Upper lobe of right lung (tissue), 1 donor: ENCODE measurements at regions not wholly inside any gene's neighbourhood (a gene's known extent, or its start where the extent isn't known, plus 50 kb on each side); places are given as distances from the start of the nearest gene placed in this dataset.

Source experiments
- ATAC-seq: fragments of 200-7000 bp; cut with Tn5 transposase; one replicate; pipeline ENCODE4 v1.9.1; 2020; ENCODE audit warnings: mild to moderate bottlenecking, moderate library complexity
- DNase-seq: peaks from one replicate; pipeline ENCODE4 v3.0.0-alpha.2; 2020
- H3K27ac ChIP-seq: fragments of 200-600 bp; one replicate; pipeline ENCODE4 v1.8.0; 2022
- H3K27me3 ChIP-seq: fragments of 200-600 bp; one replicate; pipeline ENCODE4 v1.8.0; 2022; ENCODE audit warnings: mild to moderate bottlenecking
- H3K36me3 ChIP-seq: fragments of 200-600 bp; one replicate; pipeline ENCODE4 v1.8.0; 2022
- H3K4me1 ChIP-seq: fragments of 200-600 bp; one replicate; pipeline ENCODE4 v1.8.0; 2022
- H3K4me3 ChIP-seq: fragments of 200-600 bp; one replicate; pipeline ENCODE4 v1.8.0; 2022; ENCODE audit warnings: mild to moderate bottlenecking
- H3K9me3 ChIP-seq: fragments of 200-600 bp; one replicate; pipeline ENCODE4 v1.8.0; 2022
- intact Hi-C: fragments of 100-400 bp; cut with DNase I; formaldehyde crosslinking; loops from one replicate; pipeline ENCODE4 v1.11.0; 2022
- TF ChIP-seq, protein P1 (sequence below): fragments of 200-600 bp; IDR thresholded peaks from one replicate; pipeline ENCODE4 v1.8.0; 2022; ENCODE audit warnings: antibody characterized with exemption
- donor health status: DM: no; HTN: yes; CAD: no; lungs with severe emphysema.

- ATAC-seq (no peak), DNase-seq (no peak)
- no peak overlapping the region for H3K27ac ChIP-seq
- no peaks in the 10 kb centered on the region for H3K4me1 ChIP-seq
- no peak overlapping the region for H3K4me3 ChIP-seq
- TF ChIP-seq, protein P1, sequence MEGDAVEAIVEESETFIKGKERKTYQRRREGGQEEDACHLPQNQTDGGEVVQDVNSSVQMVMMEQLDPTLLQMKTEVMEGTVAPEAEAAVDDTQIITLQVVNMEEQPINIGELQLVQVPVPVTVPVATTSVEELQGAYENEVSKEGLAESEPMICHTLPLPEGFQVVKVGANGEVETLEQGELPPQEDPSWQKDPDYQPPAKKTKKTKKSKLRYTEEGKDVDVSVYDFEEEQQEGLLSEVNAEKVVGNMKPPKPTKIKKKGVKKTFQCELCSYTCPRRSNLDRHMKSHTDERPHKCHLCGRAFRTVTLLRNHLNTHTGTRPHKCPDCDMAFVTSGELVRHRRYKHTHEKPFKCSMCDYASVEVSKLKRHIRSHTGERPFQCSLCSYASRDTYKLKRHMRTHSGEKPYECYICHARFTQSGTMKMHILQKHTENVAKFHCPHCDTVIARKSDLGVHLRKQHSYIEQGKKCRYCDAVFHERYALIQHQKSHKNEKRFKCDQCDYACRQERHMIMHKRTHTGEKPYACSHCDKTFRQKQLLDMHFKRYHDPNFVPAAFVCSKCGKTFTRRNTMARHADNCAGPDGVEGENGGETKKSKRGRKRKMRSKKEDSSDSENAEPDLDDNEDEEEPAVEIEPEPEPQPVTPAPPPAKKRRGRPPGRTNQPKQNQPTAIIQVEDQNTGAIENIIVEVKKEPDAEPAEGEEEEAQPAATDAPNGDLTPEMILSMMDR = no peak
- intact Hi-C loops = no loop called here
- H3K36me3 ChIP-seq = no peaks in the 10 kb centered on the region
- no peaks in the 10 kb centered on the region for H3K27me3 ChIP-seq
- no peaks in the 10 kb centered on the region for H3K9me3 ChIP-seq
Measured at GRCh38 chr3:157738441-157738840, 235.2 kb upstream of the VEPH1 start.

DNA sequence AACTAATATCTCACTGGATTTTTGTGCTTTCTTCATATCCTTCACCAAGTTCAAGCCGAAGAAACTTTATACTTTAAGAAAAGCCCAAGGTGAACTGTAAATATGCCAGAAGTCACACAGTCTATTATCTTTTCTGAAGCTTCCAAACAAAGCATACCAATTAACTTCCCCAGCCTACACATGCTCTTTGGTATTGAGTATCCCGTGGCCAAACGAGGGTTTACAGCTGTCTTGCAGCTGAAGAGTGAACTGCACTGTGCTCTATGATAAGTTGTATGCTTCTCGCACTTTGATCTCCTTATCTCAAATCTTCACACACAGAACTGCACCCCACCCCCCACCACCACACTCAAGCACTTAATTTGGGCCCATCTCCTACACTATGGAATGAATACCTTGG, 215.6 kb upstream of the VEPH1 start:
- intact Hi-C loops = no loop called here
- TF ChIP-seq, protein P1 = no peak
- DNase-seq (no peak), ATAC-seq (no peak)
- Histone ChIP-seq H3K27ac (no peak overlapping the region), H3K4me1 (no peaks in the 10 kb centered on the region), H3K36me3 (no peaks in the 10 kb centered on the region), H3K4me3 (no peak overlapping the region), H3K27me3 (no peaks in the 10 kb centered on the region), H3K9me3 (no peaks in the 10 kb centered on the region)

DNA sequence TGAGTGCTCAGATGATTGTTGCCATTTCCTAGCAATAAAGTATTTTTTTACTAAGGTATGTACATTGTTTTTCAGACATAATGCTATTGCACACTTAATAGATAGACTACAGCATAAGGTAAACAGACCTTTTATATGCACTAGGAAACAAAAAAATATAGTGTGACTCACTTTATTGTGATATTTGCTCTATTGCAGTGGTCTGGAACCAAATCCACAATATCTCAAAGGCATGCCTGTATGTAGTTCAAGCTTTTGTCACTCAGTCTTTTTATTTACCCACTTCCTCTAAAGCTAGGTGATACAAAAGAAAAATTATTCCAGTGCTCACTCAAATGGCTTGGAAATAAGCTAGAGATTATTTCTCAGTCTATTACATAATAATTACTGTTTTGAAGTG, 209.9 kb upstream of the VEPH1 start:
- Histone ChIP-seq H3K9me3 (no peaks in the 10 kb centered on the region), H3K36me3 (no peaks in the 10 kb centered on the region), H3K27me3 (no peaks in the 10 kb centered on the region), H3K27ac (no peak overlapping the region), H3K4me3 (no peak overlapping the region), H3K4me1 (no peaks in the 10 kb centered on the region)
- TF ChIP-seq, protein P1 = no peak
- ATAC-seq (no peak), DNase-seq (no peak)
- intact Hi-C loops = no loop called here

DNA sequence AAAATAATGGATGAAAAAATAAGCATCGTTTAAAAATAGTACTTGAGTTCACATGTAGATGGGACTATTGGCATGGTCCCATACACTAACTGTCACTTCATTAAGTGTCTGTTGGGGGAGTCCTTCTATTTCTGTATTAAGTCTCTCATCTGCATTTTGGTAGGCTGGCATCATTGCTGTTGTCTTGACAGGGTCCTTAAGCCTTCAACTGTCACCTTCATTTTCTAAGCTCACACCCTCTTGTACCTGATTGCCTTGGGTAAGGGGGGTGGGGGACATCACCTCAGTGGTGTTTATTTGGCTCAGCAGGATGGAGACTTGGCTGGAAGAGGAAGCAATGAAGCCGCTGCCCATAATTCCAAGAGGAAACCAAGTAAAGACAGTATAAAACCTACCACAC, 202.0 kb upstream of the VEPH1 start:
- Histone ChIP-seq H3K9me3 (no peaks in the 10 kb centered on the region), H3K36me3 (no peaks in the 10 kb centered on the region), H3K27me3 (no peaks in the 10 kb centered on the region), H3K4me3 (no peak overlapping the region), H3K27ac (no peak overlapping the region), H3K4me1 (no peaks in the 10 kb centered on the region)
- intact Hi-C loops = no loop called here
- DNase-seq = no peak
- TF ChIP-seq, protein P1 = no peak
- no peak for ATAC-seq

- intact Hi-C loops = no loop called here
- no peaks in the 10 kb centered on the region for H3K27me3 ChIP-seq
- TF ChIP-seq, protein P1 = no peak
- no peak for ATAC-seq
- no peak for DNase-seq
- no peaks in the 10 kb centered on the region for H3K36me3 ChIP-seq
- no peaks in the 10 kb centered on the region for H3K9me3 ChIP-seq
- H3K4me3 ChIP-seq = no peak overlapping the region
- no peaks in the 10 kb centered on the region for H3K4me1 ChIP-seq
- H3K27ac ChIP-seq = no peak overlapping the region
Measured at GRCh38 chr3:157700405-157700804, 197.2 kb upstream of the VEPH1 start.

- H3K4me3 ChIP-seq = no peak overlapping the region
- intact Hi-C loops = no loop called here
- H3K9me3 ChIP-seq = no peaks in the 10 kb centered on the region
- ATAC-seq (no peak), DNase-seq (no peak)
- TF ChIP-seq, protein P1 = no peak
- H3K27me3 ChIP-seq = no peaks in the 10 kb centered on the region
- H3K27ac ChIP-seq = no peak overlapping the region
- no peaks in the 10 kb centered on the region for H3K4me1 ChIP-seq
- H3K36me3 ChIP-seq = no peaks in the 10 kb centered on the region
Measured at GRCh38 chr3:157695586-157695985, 192.4 kb upstream of the VEPH1 start.
